ENCODE measurements at regions not wholly inside any gene's neighbourhood (a gene's known extent, or its start where the extent isn't known, plus 50 kb on each side); places are given as distances from the start of the nearest gene placed in this dataset.

DNA sequence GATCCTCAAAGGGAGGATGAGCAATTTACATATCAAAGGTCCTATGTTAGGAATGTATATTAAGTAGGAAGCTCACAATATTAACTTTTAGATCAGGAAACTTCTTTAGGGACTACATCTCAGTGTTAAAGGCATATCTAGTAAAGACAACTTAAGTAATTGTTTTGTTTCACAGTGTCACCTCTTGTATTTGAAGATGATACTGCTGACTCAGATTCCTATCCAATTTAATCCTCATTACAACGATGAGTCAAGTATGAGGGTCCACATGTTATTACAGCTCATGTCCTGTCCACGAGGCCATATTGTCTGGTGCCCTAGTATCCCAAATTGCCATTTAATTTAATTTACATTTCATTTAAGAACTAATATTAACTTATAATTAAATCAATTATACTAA lies 523.9 kb downstream of the CCDC85A start:
- H3K4me1 ChIP-seq (ENCODE audit: control insufficient read depth in 3 of 3, insufficient read depth in 2 of 3, low read depth in 1 of 3, low read length in 2 of 3) = no peaks in the 10 kb centered on the region
- no peak for FAIRE-seq
- no peak overlapping the region for H3K27ac ChIP-seq (ENCODE audit: low read depth in 1 of 3, low read length in 2 of 3)
- DNase-seq = no peak
- H3K27me3 ChIP-seq (ENCODE audit: control insufficient read depth in 3 of 3, insufficient read depth in 3 of 3, low read length in 3 of 3) = no peaks in the 10 kb centered on the region
- H3K4me3 ChIP-seq (ENCODE audit: low read depth in 1 of 3, low read length in 3 of 3) = no peak overlapping the region
- 71 to 82% (median 78%) methylated on average over 2 of the region's 2 CpGs for WGBS, 3 donors
- no peaks in the 10 kb centered on the region for H3K9me3 ChIP-seq (ENCODE audit: control insufficient read depth in 2 of 2, insufficient read depth in 1 of 2, low read depth in 1 of 2, low read length in 1 of 2)
- H3K36me3 ChIP-seq (ENCODE audit: control insufficient read depth in 3 of 3, insufficient read depth in 2 of 3, low read depth in 1 of 3, low read length in 3 of 3) = no peaks in the 10 kb centered on the region

DNA sequence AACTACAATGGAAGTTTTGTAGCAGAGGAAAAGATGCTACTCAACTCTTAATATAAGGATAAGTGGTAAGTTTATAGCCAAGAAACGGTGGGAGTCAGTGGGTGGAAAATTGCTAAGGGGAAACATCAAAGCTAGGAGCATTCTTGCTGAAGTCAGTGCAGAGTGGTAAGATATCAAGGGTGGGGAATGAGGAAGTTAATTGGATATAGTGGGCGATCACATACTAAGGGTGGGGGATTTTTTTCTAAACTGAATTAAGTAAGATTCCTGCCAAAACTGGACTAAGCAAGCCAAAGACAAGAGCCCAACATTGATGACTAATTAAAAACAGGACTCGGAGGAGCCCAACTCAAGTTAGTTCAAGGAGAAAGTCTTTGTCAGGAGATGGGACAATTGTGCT lies 525.4 kb downstream of the CCDC85A start:
- FAIRE-seq (no peak), DNase-seq (no peak)
- Histone ChIP-seq H3K27me3 (ENCODE audit: control insufficient read depth in 3 of 3, insufficient read depth in 3 of 3, low read length in 3 of 3) (no peaks in the 10 kb centered on the region), H3K4me3 (ENCODE audit: low read depth in 1 of 3, low read length in 3 of 3) (no peak overlapping the region), H3K27ac (ENCODE audit: low read depth in 1 of 3, low read length in 2 of 3) (no peak overlapping the region), H3K9me3 (ENCODE audit: control insufficient read depth in 2 of 2, insufficient read depth in 1 of 2, low read depth in 1 of 2, low read length in 1 of 2) (no peaks in the 10 kb centered on the region), H3K4me1 (ENCODE audit: control insufficient read depth in 3 of 3, insufficient read depth in 2 of 3, low read depth in 1 of 3, low read length in 2 of 3) (no peaks in the 10 kb centered on the region), H3K36me3 (ENCODE audit: control insufficient read depth in 3 of 3, insufficient read depth in 2 of 3, low read depth in 1 of 3, low read length in 3 of 3) (no peaks in the 10 kb centered on the region)
- WGBS, 3 donors = 71 to 76% (median 72%) methylated on average over 3 of the region's 3 CpGs

DNA sequence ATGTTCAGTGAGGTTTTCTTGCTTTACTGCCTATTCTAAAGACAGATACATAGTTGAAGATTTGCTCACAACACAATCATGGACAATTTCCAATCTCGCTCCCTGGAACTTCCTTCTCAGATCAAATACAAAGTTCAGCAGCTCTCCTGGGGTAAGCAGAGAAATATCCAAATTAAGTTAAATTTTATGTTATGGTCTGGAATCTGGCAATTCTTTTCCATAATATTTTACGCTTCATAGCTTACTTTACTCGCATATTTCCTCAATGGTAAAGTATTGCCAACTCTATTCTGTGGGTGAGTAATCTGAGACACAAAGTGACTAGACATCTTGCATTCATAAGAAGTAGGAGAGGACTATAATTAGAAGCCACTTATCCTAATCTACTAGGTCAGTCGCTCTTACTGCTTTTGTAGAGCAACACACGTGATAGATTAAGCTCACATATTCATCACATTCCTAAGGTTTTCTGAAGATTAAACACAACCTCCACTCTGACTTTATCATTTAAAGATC lies 529.4 kb downstream of the CCDC85A start:
- WGBS, 3 donors = 76 to 79% (median 79%) methylated on average over 5 of the region's 5 CpGs
- FAIRE-seq (no peak), DNase-seq (no peak)
- Histone ChIP-seq H3K4me1 (ENCODE audit: control insufficient read depth in 3 of 3, insufficient read depth in 2 of 3, low read depth in 1 of 3, low read length in 2 of 3) (no peaks in the 10 kb centered on the region), H3K27me3 (ENCODE audit: control insufficient read depth in 3 of 3, insufficient read depth in 3 of 3, low read length in 3 of 3) (no peaks in the 10 kb centered on the region), H3K36me3 (ENCODE audit: control insufficient read depth in 3 of 3, insufficient read depth in 2 of 3, low read depth in 1 of 3, low read length in 3 of 3) (no peaks in the 10 kb centered on the region), H3K4me3 (ENCODE audit: low read depth in 1 of 3, low read length in 3 of 3) (no peak overlapping the region), H3K27ac (ENCODE audit: low read depth in 1 of 3, low read length in 2 of 3) (no peak overlapping the region), H3K9me3 (ENCODE audit: control insufficient read depth in 2 of 2, insufficient read depth in 1 of 2, low read depth in 1 of 2, low read length in 1 of 2) (no peaks in the 10 kb centered on the region)

DNA sequence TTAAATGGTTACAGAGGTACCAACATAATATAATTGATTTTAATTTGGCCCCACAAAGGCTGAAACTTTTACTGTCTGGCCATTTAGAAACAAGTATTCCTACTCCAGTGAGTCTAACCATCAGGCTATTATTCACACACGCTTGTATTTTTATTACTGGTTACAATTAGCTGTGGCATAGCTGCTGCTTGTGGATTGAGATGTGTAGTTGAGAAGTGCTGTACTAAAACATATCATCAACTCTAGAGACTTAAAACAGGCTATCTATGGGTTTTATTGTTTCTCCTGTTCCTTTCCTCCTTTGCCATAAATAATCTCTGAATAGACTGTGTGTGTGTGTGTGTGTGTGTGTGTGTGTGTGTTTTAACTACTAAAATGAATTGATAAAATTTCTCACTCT lies 530.2 kb downstream of the CCDC85A start:
- no peaks in the 10 kb centered on the region for H3K36me3 ChIP-seq (ENCODE audit: control insufficient read depth in 3 of 3, insufficient read depth in 2 of 3, low read depth in 1 of 3, low read length in 3 of 3)
- WGBS, 3 donors = 80 to 92% (median 90%) methylated on average over 1 of the region's 1 CpG
- H3K4me1 ChIP-seq (ENCODE audit: control insufficient read depth in 3 of 3, insufficient read depth in 2 of 3, low read depth in 1 of 3, low read length in 2 of 3) = no peaks in the 10 kb centered on the region
- H3K27me3 ChIP-seq (ENCODE audit: control insufficient read depth in 3 of 3, insufficient read depth in 3 of 3, low read length in 3 of 3) = no peaks in the 10 kb centered on the region
- H3K27ac ChIP-seq (ENCODE audit: low read depth in 1 of 3, low read length in 2 of 3) = no peak overlapping the region
- no peak overlapping the region for H3K4me3 ChIP-seq (ENCODE audit: low read depth in 1 of 3, low read length in 3 of 3)
- FAIRE-seq = no peak
- no peaks in the 10 kb centered on the region for H3K9me3 ChIP-seq (ENCODE audit: control insufficient read depth in 2 of 2, insufficient read depth in 1 of 2, low read depth in 1 of 2, low read length in 1 of 2)
- DNase-seq = no peak

DNA sequence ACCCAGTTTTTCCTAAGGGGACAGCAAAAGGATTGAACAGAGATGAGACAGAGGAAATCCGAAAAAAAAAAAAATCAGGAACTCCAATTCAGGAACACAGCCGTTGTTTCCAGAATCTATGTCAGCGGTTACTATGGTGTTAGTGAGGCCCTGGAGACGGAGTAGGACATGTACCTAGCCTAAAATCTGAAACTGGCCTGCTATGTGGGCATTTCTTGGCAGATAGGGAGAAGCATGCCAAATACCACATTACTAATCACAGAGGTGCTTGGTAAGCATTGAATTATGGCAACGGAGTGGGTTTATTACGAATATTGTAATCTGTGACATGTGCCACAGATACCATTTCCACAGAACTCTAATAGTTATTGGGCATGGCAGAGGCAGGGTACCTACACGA lies 530.6 kb downstream of the CCDC85A start:
- no peak overlapping the region for H3K4me3 ChIP-seq (ENCODE audit: low read depth in 1 of 3, low read length in 3 of 3)
- DNase-seq (no peak), FAIRE-seq (no peak)
- no peaks in the 10 kb centered on the region for H3K27me3 ChIP-seq (ENCODE audit: control insufficient read depth in 3 of 3, insufficient read depth in 3 of 3, low read length in 3 of 3)
- H3K9me3 ChIP-seq (ENCODE audit: control insufficient read depth in 2 of 2, insufficient read depth in 1 of 2, low read depth in 1 of 2, low read length in 1 of 2) = no peaks in the 10 kb centered on the region
- 72 to 74% (median 73%) methylated on average over 7 of the region's 7 CpGs for WGBS, 3 donors
- H3K27ac ChIP-seq (ENCODE audit: low read depth in 1 of 3, low read length in 2 of 3) = no peak overlapping the region
- no peaks in the 10 kb centered on the region for H3K36me3 ChIP-seq (ENCODE audit: control insufficient read depth in 3 of 3, insufficient read depth in 2 of 3, low read depth in 1 of 3, low read length in 3 of 3)
- no peaks in the 10 kb centered on the region for H3K4me1 ChIP-seq (ENCODE audit: control insufficient read depth in 3 of 3, insufficient read depth in 2 of 3, low read depth in 1 of 3, low read length in 2 of 3)

DNA sequence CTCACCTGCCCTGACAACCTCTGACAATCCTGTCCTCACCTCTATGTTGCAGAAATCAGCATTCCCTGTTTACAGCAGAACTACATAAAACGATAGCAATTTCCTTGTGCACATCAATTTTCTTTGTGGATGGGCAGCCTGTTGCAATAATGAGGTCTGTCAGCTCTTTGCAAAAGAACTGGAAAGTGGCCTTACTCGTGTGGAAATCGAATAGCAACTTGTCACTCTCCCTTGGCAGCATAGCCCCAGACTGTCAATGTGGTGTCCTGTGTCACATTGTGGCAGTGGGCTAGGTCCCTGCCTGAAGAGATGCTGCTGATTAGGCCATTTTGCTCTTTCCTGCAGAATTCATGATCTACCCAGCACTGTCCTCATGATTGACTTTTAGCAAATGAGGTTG lies 531.9 kb downstream of the CCDC85A start:
- DNase-seq = no peak
- Histone ChIP-seq H3K4me1 (ENCODE audit: control insufficient read depth in 3 of 3, insufficient read depth in 2 of 3, low read depth in 1 of 3, low read length in 2 of 3) (no peaks in the 10 kb centered on the region), H3K4me3 (ENCODE audit: low read depth in 1 of 3, low read length in 3 of 3) (no peak overlapping the region), H3K27me3 (ENCODE audit: control insufficient read depth in 3 of 3, insufficient read depth in 3 of 3, low read length in 3 of 3) (no peaks in the 10 kb centered on the region), H3K9me3 (ENCODE audit: control insufficient read depth in 2 of 2, insufficient read depth in 1 of 2, low read depth in 1 of 2, low read length in 1 of 2) (no peaks in the 10 kb centered on the region), H3K36me3 (ENCODE audit: control insufficient read depth in 3 of 3, insufficient read depth in 2 of 3, low read depth in 1 of 3, low read length in 3 of 3) (no peaks in the 10 kb centered on the region), H3K27ac (ENCODE audit: low read depth in 1 of 3, low read length in 2 of 3) (no peak overlapping the region)
- WGBS, 3 donors = 47 to 56% (median 54%) methylated on average over 3 of the region's 3 CpGs
- no peak for FAIRE-seq

DNA sequence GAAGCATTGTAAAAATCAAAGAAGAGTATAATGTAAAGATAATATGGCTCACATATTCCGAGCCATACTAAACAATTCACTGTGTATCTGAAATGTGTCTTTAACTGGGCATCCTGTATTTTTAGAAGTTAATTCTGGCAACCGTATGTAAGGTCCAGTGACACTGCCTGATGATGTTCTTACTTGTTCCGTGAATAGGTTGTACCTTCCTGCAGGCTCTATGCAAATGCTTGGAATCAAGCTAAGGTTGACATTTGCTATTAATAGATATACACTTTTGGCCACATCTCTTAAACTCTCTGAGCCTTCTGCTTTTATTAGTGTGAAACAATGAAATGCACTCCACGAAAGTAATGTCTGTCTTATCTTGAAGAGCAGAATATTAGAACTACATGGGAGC lies 534.6 kb downstream of the CCDC85A start:
- H3K36me3 ChIP-seq (ENCODE audit: control insufficient read depth in 3 of 3, insufficient read depth in 2 of 3, low read depth in 1 of 3, low read length in 3 of 3) = no peaks in the 10 kb centered on the region
- DNase-seq (no peak), FAIRE-seq (no peak)
- no peaks in the 10 kb centered on the region for H3K27me3 ChIP-seq (ENCODE audit: control insufficient read depth in 3 of 3, insufficient read depth in 3 of 3, low read length in 3 of 3)
- H3K9me3 ChIP-seq (ENCODE audit: control insufficient read depth in 2 of 2, insufficient read depth in 1 of 2, low read depth in 1 of 2, low read length in 1 of 2) = peaks cover 0 to 1% of the 10 kb centered on the region in 2 donors
- no peak overlapping the region for H3K27ac ChIP-seq (ENCODE audit: low read depth in 1 of 3, low read length in 2 of 3)
- no peaks in the 10 kb centered on the region for H3K4me1 ChIP-seq (ENCODE audit: control insufficient read depth in 3 of 3, insufficient read depth in 2 of 3, low read depth in 1 of 3, low read length in 2 of 3)
- no peak overlapping the region for H3K4me3 ChIP-seq (ENCODE audit: low read depth in 1 of 3, low read length in 3 of 3)
- WGBS, 3 donors = 76 to 81% (median 77%) methylated on average over 4 of the region's 4 CpGs

DNA sequence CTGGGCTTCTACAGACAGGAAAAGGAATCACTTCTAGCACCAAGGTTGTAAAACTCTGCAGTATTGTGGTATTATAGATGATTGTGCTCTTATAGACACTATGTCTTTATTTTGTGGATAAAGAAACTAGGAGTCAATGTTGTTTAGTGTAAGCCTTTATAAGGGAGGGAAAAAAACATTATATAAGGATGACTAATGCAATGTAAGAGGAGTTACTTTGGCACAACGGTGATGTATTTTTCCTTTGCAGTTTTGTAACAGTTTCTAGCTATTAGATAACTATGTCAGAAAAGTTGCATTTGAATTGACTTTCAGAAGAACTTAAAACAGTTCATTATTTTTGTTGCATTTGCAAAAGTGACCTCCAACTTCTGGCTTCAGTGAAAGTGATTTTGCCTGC lies 545.4 kb downstream of the CCDC85A start:
- H3K27ac ChIP-seq (ENCODE audit: low read depth in 1 of 3, low read length in 2 of 3) = no peak overlapping the region
- H3K9me3 ChIP-seq (ENCODE audit: control insufficient read depth in 2 of 2, insufficient read depth in 1 of 2, low read depth in 1 of 2, low read length in 1 of 2) = no peaks in the 10 kb centered on the region
- no peak overlapping the region for H3K4me3 ChIP-seq (ENCODE audit: low read depth in 1 of 3, low read length in 3 of 3)
- FAIRE-seq = no peak
- H3K36me3 ChIP-seq (ENCODE audit: control insufficient read depth in 3 of 3, insufficient read depth in 2 of 3, low read depth in 1 of 3, low read length in 3 of 3) = no peaks in the 10 kb centered on the region
- no peaks in the 10 kb centered on the region for H3K4me1 ChIP-seq (ENCODE audit: control insufficient read depth in 3 of 3, insufficient read depth in 2 of 3, low read depth in 1 of 3, low read length in 2 of 3)
- no peaks in the 10 kb centered on the region for H3K27me3 ChIP-seq (ENCODE audit: control insufficient read depth in 3 of 3, insufficient read depth in 3 of 3, low read length in 3 of 3)
- DNase-seq = no peak
- WGBS, 3 donors = 78 to 89% (median 81%) methylated on average over 1 of the region's 1 CpG

DNA sequence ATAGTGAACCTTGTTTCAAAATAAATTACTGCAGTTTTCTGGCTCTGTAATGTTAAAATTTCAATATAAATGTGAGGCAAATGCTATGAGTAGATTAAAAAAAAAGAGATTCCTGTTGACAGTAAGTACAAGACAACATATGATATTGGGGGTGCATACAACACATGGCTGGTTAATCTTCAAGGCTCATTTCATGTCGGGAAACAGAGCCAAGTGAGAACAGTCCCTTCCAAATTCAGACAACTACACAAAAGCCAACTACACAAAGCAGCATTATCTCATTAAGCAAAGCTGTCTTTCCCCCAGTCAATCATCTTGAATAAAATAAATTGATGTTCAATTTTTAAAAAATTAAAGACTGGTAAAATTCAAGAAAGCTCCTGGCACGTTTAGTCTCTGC lies 549.2 kb downstream of the CCDC85A start:
- DNase-seq = no peak
- H3K27me3 ChIP-seq (ENCODE audit: control insufficient read depth in 3 of 3, insufficient read depth in 3 of 3, low read length in 3 of 3) = no peaks in the 10 kb centered on the region
- WGBS, 3 donors = 70 to 79% (median 75%) methylated on average over 2 of the region's 2 CpGs
- H3K4me3 ChIP-seq (ENCODE audit: low read depth in 1 of 3, low read length in 3 of 3) = no peak overlapping the region
- H3K4me1 ChIP-seq (ENCODE audit: control insufficient read depth in 3 of 3, insufficient read depth in 2 of 3, low read depth in 1 of 3, low read length in 2 of 3) = no peaks in the 10 kb centered on the region
- FAIRE-seq = no peak
- H3K36me3 ChIP-seq (ENCODE audit: control insufficient read depth in 3 of 3, insufficient read depth in 2 of 3, low read depth in 1 of 3, low read length in 3 of 3) = no peaks in the 10 kb centered on the region
- H3K27ac ChIP-seq (ENCODE audit: low read depth in 1 of 3, low read length in 2 of 3) = no peak overlapping the region
- H3K9me3 ChIP-seq (ENCODE audit: control insufficient read depth in 2 of 2, insufficient read depth in 1 of 2, low read depth in 1 of 2, low read length in 1 of 2) = no peaks in the 10 kb centered on the region
